ENCODE measurements at regions not wholly inside any gene's neighbourhood (a gene's known extent, or its start where the extent isn't known, plus 50 kb on each side); places are given as distances from the start of the nearest gene placed in this dataset.
A peak's percentile ranks its signal among the peaks of the same experiment; 100 is the strongest.

DNA sequence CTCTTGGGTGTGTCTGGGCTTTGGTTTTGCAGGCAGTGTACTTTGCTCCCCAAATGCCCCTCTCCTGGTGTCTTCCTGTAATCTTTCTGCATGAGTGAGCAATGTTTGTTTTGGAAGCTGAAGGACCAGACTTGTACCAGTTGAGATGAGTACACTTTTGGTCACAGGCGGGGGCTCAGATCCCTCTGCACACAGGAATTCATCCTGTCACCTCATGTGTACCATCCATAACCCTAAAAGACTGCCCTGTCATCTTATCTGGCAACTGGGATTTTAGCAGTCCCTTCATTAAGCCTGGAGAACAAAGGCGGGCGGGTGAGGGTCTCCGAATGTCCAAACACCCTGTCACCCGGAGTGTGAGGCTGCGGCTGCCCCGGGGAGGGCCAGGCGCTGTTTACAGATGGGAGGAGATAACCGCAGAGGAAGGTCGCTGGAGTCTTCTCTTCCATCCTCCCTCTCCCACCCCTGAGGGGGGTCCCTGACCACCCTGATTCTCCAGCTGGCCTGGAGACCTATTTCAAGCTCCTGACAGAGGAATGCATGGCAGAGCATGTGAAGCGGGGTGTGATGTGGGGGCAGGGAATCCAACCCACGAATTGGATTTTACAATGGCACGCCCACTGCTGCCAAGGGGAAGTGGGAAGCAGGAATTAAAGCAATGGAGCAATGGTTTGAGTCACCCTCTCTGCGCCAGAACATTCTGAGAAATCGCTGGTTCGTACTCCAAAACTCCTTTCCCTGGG, 158.2 kb upstream of the MYCN start:
- DNase-seq: no peak

DNA sequence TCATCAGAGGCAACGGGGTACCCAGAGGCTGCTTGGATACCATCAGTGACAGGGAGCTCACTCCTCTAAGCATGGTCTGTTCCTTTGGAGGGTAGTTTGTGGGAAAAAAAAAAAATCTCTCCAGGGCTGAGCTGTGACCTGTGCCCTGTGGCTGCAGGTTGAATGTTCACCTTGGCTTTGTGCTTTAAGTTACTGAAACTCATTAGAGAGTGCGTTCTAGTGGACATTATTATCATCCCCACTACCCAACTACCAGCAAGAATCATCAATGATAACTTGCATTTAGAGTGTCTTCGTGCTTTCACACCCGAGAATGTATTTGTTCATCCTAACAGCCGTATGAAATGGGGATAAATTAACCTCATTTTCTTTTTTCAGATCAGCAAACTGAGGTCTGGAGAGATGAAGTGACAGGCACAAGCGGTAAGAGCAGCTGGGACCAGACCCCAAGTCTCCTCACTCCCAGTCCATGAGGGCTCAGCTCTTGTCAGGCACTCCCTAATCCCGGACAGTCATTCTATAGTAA, 157.5 kb upstream of the MYCN start:
- no peak for DNase-seq

DNA sequence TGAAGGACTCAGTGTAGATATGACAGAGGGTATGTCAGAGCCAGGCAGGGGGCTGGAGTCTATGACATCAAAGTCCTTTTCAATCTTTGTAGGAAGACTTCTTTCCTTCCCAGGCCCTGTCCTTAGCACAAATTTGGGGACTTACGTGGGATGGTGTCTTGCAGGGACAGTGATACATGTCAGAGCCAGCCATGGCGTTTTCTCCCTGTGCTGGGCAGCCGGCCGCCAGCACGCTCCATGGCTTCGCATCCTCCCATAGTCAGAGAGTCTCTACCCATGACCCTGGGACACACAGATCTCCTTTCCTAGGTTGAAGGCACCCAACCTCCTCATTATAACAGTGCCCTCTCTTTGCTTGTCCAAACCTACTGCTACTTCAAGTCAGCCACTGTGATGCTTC, 156.9 kb upstream of the MYCN start:
- DNase-seq: no peak

DNA sequence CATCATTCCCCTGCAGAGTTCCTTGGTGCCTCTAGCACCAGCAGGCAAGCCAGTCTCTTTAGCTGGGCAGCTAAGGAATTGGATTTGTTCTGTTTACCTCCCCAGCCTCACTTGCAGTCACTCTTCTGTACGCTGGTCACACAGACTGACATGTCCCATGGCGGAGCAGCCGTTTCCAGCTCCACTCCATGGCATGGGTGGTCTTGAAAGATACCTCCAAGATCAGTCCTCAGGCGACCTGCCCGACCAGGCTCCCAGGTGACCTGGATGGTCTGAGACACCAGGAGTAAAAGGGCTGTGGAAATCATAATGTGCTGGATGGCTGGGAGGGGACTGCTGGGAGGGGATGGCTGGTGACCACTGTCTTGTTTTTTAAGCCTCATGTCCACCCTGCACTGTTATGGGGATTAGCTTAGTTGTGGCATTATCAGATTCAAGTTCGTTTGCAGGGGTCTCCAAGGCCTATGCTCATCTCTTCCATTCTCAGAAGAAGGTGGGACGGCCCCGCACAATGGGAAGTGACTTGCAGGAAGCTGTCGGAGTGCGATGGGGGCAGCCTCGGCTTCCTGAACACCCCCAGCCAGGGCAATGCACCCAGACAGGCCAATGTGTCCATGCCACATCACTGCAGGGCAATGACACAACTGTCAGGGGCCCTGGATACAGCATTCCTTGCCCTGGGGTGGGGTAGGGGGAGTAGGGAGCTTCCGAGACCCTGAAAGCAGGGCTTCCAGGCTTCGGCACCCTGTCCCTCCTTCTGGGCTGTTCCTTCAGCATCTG, 156.1 kb upstream of the MYCN start:
- no peak for DNase-seq

DNA sequence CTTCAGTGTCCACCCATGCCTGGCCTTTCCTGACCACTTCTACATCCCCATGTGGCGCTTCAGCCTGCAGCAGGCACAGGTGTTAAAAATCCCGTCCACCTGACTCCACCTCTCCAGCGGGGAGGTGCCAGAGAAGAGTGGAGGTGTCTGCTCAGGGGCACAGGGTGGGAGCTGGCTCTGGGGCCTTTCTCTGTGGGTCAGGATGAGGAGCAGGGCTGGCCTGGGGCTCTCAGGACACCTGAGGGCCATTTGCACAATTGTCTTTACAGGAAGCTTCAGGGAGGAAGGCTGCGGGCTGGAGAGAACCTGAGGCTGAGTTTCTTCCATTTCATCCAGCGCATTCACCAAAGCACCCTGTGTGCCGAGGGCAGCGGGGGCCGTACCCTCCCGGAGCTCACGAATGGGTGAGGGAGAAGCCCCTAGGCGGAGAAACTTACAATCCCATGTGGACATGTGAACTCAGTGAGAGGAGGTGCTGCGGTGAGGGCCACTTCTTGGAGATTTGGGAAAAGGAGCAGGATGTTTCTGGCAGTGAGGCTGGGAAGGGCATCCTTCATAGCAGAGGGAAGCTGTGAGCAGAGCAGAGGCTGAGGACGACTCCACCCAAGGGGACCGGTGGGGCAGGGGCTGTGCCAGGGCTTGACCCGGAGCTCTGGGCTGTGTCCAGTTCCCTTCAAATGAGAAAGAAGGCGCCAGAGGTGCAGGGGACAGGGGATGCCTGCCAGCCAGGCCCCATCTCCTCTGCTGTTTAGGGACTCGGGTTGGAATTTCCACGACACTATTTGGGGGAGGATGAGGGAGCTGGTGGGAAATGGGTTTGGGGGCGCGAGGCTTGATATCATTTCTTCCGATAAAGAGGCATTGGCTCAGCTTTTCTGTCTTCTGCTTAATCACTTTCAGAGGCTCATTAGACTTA, 155.2 kb upstream of the MYCN start:
- DNase-seq: no peak

DNA sequence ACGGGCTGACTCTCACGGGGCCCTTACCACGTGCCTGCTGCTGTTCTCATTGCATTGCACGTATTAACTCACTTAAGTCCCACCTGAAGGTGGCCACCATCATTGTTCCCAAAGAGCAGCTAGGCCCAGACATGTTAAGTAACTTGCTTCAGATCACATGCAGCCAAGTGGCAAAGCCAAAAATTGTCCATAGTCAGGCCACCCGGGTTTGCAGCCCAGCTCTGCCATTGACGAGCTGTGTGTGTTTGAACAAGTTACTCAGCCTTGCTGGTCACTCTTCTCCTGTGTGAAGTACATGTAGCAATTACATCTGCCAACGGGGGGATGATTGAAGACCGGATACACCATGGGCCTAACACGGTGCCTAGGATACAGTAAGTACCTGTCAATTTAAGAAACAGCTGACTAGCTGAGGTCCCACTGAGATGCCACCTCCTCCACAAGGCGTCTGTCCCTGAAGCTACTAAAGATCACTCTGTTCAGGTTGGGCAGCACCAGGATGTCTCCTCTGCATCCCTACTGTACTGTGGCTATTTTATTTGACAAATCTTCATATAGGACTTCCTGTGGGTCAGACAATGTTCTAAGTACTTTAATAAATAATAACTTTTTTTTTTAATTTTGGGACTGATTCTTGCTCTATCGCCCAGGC, 154.2 kb upstream of the MYCN start:
- DNase-seq: no peak

DNA sequence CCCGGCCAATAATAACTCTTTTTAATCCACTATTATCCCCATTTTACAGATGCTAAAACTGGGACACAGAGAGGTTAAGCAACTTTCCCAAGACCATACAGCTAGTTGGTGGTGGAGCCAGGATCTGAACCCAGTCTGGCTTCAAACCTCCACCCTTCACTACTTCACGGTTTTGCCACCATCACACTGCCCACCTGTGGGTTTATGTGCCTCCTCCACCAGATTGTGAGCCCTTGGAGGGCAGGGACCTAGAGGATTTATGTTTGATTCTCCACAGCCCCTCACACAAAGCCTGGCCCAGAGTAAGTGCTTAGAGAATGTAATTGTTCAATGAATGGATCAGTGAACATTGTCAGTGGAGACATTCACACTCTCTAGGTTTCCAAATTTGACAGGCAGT, 153.4 kb upstream of the MYCN start:
- no peak for DNase-seq

DNA sequence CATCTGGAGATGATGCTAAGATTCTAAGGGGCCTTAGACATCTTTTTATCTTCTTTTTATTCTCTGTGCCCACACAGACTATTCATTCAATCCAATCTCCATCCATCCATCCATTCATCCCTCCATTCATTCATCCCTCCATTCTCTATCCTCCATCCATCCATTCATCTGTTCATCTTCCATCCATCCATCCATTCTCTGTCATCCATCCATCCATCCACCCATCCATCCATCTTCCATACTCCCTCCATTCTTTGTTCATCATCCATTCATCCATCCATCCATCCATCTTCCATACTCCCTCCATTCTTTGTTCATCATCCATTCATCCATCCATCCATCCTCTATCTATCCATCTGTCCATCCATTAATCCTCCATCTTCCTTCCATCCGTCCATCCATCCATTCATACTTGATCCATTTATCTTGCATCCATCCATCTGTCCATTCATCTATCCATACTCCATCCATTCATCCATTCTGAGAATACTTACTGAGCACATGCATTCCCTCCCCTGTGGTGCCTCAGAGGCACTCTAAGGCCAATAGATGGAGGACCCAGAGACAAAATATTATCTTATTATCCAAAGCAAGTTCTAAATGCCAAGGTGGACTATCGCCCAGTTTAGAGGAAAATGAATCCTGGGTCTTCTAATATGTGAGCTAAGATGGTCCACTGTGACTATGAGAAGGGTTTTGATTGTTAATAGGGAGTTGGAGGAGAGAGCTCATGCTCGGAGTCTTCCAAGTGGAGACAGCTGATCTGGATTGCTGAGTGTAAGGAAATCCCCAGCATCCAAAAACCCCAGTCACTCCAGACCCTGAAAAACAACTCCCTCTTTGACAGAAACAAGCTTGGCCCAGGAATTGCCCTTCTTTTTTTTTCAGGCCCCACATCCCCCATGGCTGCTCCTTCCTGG, 152.6 kb upstream of the MYCN start:
- no peak for DNase-seq

DNA sequence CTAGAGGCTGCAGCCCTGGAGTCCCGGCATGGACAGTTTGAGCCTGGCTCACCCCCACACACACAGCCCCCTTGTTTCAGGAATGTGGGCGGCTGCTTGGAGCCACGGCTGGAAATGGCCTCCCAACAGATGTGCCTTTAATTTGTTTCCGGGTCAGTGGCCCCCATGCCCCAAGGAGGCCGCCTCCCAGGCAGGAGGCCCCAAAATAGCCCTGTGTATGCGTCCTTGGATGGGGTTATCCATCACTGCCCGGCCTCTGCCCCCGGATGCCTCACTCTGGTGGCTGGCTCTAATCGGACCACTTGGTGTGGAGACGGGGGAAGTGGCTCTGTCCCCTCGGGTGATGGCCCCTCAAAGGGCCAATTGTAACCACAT, 151.9 kb upstream of the MYCN start:
- DNase-seq: no peak

DNA sequence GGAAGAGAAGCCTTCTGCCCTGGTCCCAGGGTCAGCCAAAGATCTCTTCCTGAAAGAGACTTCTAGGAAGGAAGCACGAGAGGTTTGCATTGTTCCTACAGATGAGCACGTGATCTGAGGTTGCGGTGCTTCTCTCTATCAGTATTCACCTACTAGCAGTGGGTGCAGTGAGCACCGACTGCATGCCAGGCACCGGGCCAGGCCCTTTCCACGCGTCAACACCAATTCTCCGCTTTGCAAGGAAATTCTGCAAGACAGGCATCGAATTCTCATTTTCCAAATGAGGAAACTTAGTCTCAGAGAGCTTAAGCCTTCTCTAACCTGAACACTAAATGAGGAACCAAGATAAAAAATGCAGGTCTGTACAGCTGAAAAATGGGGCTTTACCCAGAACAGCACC, 151.5 kb upstream of the MYCN start:
- no peak for DNase-seq

DNA sequence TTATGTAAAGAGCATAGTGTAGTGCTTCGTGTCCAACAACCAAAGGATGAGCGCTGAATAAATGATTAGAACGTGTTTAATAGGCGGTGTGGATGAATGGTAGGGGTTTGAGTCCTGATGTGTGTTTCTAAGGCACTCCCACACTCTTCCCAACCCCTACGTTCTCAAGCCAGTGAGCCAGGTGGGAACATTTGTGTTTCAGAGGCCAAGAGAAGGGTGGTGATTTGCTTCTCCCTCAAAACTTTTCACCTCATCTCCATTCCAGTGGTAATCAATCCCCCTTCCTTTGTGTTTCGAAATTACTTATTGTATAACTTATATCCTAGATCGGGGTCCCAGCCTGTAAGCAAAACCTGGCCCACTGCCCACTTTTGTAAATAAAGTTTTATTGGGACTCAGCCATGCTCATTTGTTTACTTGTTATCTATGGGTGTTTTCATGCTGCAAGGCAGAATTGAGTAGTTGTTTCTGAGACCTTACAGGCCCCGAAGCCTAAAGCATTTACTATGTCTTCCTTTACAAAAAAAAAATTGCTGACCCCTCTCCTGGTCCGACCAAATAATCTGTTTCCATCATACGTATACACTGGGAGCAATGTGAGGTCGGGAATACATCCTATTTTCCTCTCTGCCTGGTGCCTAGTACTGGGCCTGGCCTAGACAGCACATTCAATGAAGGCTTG, 150.8 kb upstream of the MYCN start:
- no peak for DNase-seq

DNA sequence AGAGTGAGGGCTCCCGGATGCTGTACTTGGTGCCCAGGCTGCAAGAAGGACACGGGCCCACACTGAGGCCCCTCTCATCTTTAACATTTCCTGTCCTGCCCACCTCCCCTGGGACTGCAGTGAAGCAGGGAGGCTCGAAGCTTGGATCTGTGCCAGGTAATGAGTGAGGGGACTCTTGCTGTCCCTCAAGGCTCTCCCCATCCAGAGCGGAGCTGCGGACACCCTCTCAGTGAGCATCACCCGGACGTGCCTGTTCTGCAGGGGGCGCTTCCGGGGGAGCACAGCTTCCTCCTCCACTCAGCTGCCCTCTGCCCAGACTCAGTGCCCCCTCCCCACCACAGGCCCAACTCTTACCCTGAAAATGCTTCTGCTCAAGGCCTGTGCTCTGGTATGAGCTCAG, 150.0 kb upstream of the MYCN start:
- no peak for DNase-seq

DNA sequence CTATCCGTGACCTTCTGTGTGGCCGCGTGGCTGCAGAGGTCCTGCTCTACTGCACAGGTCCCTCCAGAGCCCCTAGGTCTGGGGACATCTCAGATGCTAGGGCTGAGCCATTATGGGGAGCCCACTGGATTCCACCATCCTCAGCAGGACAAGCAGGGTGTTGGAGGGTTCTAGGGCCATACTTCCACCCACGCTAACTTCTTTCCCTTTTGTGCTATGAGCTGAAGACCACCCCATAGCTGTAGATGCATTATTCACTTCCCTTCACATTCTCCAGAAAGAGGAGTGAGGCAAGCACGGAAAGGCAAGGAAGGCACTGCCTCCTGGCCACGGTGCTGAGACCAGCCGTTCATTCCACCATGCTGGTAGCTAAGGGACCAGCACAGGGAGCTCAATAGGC, 149.5 kb upstream of the MYCN start:
- no peak for DNase-seq

DNA sequence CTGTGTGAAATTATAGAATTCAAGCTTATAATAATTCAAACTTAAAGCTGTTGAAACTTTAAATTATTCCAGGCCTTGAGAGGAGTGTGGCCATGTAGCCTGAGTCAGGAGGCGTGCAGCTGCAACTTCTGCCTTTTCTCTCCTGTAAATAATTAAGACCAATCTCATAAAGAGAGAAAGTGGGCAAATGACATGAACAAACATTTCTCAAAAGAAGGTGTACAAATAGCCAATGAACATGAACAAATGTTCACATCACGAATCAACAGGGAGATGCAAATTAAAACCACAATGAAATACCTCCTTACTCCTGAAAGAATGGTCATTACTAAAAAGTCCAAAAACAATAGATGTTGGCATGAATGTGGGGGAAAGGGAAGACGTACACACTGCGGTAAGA, 149.1 kb upstream of the MYCN start:
- no peak for DNase-seq

DNA sequence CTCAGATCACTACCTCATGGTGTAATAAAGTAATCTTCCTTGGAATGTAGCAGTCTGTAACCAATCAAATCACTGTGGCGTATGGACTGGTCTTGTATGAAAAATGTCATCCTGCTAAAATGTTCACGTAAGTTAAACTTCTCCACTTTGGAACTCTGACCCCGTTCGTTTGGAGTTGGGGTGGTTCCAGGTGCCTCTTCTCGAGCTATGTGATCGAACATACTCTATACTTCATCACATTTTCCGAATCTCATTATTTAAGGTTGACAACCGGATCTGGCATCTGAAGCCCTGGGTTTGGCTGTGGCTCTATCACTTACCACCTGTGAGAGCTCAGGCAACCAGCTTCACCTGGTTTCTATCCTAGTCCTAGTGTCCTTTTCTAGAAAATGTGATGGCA, 148.0 kb upstream of the MYCN start:
- no peak for DNase-seq

DNA sequence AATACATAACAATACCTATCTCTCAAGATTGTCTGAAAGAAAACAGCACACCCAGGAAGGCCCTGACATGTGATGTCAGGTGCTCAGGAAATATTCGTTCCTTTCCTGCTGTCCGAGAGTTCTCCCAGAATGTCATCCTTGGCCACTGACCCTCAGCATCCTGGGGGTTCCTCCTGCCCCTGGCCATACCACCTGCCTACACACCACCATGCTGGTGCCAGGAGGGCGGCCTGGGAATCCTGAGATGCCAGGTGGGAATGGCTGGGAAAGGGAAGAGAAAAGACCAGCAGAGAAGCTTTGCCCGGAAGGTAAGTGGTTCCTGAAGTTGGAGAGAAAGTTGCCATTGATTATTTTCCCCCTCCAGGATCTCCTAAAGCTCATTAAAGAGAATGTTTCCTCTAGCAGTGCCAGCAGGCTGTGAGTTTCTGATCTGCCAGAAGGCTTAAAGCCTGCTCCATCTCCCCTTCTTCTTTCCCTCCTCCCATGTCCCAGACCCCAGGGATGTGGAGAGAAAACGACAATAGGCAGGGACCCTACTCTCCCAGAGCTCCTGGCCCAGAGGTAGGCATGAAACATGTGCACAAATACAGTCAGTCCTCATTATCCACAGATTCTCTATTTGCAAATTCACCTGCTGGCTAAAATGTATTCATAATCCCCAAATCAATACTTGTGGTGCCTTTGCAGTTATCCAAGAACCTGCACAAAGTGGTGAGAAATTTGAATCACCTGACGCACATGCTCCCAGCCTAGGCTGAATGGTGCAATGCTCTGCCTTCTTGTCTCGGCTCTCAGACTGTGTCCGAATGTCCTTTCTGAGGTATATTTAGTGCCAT, 147.1 kb upstream of the MYCN start:
- DNase-seq: no peak

DNA sequence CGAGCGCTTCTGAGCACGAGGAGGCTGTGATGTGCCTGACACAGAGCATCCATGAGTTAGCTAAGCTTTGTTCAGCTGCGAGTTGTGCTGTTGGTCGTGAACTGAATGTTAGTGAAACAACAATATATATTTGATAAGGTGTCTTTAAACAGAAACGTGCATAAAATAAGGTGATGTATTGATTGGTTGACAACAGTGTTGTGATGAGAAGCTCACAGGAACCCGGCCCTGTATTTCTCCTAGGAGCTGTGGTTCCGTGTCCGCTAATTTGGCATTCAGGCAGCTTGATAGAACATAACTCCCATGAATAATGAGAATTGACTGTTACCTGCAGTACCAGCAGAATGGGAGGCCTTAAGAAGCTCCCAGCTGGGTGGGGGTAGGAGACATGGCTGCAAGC, 146.4 kb upstream of the MYCN start:
- DNase-seq: no peak

DNA sequence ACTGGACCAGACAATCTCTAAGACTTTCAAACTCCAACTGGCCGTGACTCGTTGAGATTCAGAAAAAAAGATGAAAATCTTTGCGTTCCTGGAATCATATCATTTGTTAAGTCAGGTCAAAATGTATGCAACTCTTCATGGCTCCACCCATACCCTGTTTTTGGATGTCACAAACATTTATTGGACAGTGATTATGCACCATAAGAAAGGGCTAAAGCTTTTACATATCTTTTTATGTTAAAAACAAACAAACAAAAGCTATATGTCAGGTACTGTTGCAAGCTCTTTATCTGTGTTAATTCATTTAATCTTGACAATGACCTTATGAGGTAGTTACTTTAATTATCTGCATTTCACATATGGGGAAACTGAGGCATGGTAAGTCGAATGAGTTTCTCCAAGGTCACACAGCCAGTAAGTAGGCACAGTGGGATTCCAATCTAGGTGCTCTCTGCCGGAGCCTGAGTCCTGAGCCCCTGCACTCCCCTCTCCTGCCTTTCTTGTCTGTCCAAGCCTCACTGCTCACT, 145.7 kb upstream of the MYCN start:
- no peak for DNase-seq

DNA sequence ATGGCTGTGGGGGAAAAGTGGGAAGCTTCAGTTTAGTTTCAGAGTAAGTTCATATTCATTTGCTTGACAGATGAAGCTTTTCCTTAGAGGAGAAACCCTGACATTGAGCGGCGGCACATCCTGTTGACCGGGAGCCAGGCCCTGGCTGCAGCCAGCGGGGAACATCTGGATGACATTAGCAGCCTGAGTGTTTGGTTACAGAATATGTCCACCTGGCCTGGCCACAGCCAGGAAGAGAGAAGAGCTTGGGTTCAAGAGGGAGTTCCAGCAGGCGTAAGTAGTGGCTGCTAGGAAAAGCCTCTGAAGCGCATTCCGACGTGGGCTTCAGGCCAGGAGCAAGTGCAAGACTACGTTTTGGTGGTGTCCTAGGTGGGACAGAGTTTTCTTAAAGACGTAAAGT, 144.9 kb upstream of the MYCN start:
- peak; percentile 91 for DNase-seq

All from right hindlimb (tissue), 1 donor.